HepG2 (cell line): ENCODE measurements at regions not wholly inside any gene's neighbourhood (a gene's known extent, or its start where the extent isn't known, plus 50 kb on each side); places are given as distances from the start of the nearest gene placed in this dataset.

Experiments
- EP300 ChIP-seq, 3 experiments: sonication (generic) in 1 of 3; formaldehyde crosslinking in 1 of 3; IDR thresholded peaks; 2 replicates each; pipeline versions ENCODE4 v1.5.1 to v1.6.1; 2011 to 2020; ENCODE audit warnings: low read depth in 2 of 3, low read length in 2 of 3, borderline replicate concordance in 1 of 3, improper control_type of control experiment in 1 of 3, mild to moderate bottlenecking in 1 of 3, missing genetic modification reagents in 1 of 3, moderate library complexity in 1 of 3
- REST ChIP-seq, 2 experiments: IDR thresholded peaks; 2 replicates each; pipeline ENCODE4 v1.6.1; 2011 to 2012; ENCODE audit warnings: low read length in 2 of 2, borderline replicate concordance in 1 of 2, low read depth in 1 of 2, mild to moderate bottlenecking in 1 of 2, moderate library complexity in 1 of 2
- TAF1 ChIP-seq: sonication (generic); formaldehyde crosslinking; IDR thresholded peaks from 2 replicates; pipeline ENCODE4 v1.4.0; 2020; ENCODE audit warnings: missing genetic modification reagents
- ZSCAN29 ChIP-seq: sonication (generic); formaldehyde crosslinking; conservative IDR thresholded peaks from 2 replicates; pipeline ENCODE4 v1.4.0; 2020; ENCODE audit warnings: mild to moderate bottlenecking, missing genetic modification reagents

GRCh38 chr2:123816928-123817327 is 208.2 kb upstream of the CNTNAP5 start:
- TF ChIP-seq EP300 (IDR thresholded peaks at IDR 0.05; ENCODE audit: low read depth in 2 of 2, low read length in 2 of 2) (no peak), EP300 (CRISPR knock-in tag; IDR thresholded peaks at IDR 0.05; ENCODE audit: borderline replicate concordance) (no peak), REST (IDR thresholded peaks at IDR 0.05; ENCODE audit: borderline replicate concordance in 1 of 2, low read depth in 1 of 2, low read length in 2 of 2) (no peak), ZSCAN29 (CRISPR knock-in tag) (no peak), TAF1 (CRISPR knock-in tag) (no peak)
